Breast epithelium (tissue), 3 donors: ENCODE measurements at regions not wholly inside any gene's neighbourhood (a gene's known extent, or its start where the extent isn't known, plus 50 kb on each side); places are given as distances from the start of the nearest gene placed in this dataset.

Experiments
- CTCF ChIP-seq, 3 donors: fragments of 450-650 bp; IDR thresholded peaks; one replicate each; pipeline ENCODE4 v1.5.1; 2016 to 2017; ENCODE audit warnings: antibody characterized with exemption in 3 of 3, mild to moderate bottlenecking in 3 of 3, moderate library complexity in 3 of 3
- POLR2AphosphoS5 ChIP-seq, 3 donors: sonication (generic); formaldehyde crosslinking; IDR thresholded peaks; one replicate each; pipeline ENCODE4 v1.6.1; 2017; ENCODE audit warnings: antibody characterized with exemption in 3 of 3

- TF ChIP-seq CTCF (IDR thresholded peaks at IDR 0.05): no peak
- TF ChIP-seq POLR2AphosphoS5 (IDR thresholded peaks at IDR 0.05): no peak
Measured at GRCh38 chr1:88612292-88612691, 71.8 kb upstream of the PKN2 start.
